Neural progenitor cell (in vitro differentiated cells): ENCODE measurements at regions not wholly inside any gene's neighbourhood (a gene's known extent, or its start where the extent isn't known, plus 50 kb on each side); places are given as distances from the start of the nearest gene placed in this dataset.

Experiments used
- EZH2 ChIP-seq: fragments of 200-600 bp; sonication (generic); IDR thresholded peaks from 2 replicates; pipeline ENCODE4 v1.6.1; 2017; ENCODE audit warnings: antibody characterized with exemption, mild to moderate bottlenecking, moderate library complexity
- EZH2phosphoT487 ChIP-seq: fragments of 200-600 bp; sonication (generic); IDR thresholded peaks from 2 replicates; pipeline ENCODE4 v1.6.1; 2017; ENCODE audit warnings: antibody characterized with exemption
- TF ChIP-seq, protein P1 (sequence below): fragments of 200-600 bp; sonication (generic); IDR thresholded peaks from 2 replicates; pipeline ENCODE4 v1.5.1; 2017; ENCODE audit warnings: antibody characterized with exemption, mild to moderate bottlenecking

DNA sequence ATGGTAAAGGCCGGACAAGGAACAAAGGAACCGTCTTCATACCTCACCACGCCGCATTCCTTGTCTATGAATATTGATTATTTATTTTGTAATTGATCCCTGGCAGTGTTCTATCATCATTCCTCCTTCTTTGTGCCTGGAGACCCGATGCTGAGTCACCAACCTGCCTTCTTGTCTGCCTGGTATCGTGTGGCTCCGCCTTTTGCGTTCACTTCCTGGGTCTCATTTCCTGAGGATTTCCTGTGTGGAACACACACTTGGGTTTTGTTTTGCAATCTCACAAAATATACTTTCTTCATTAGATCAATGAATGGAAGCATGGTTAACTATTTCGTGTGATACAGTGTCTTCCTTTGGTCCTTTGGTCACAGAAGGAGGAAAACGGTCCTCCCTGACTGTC is 95.5 kb upstream of the SNTG2 start:
- TF ChIP-seq, protein P1, sequence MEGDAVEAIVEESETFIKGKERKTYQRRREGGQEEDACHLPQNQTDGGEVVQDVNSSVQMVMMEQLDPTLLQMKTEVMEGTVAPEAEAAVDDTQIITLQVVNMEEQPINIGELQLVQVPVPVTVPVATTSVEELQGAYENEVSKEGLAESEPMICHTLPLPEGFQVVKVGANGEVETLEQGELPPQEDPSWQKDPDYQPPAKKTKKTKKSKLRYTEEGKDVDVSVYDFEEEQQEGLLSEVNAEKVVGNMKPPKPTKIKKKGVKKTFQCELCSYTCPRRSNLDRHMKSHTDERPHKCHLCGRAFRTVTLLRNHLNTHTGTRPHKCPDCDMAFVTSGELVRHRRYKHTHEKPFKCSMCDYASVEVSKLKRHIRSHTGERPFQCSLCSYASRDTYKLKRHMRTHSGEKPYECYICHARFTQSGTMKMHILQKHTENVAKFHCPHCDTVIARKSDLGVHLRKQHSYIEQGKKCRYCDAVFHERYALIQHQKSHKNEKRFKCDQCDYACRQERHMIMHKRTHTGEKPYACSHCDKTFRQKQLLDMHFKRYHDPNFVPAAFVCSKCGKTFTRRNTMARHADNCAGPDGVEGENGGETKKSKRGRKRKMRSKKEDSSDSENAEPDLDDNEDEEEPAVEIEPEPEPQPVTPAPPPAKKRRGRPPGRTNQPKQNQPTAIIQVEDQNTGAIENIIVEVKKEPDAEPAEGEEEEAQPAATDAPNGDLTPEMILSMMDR = no peak
- TF ChIP-seq EZH2phosphoT487 = no peak
- no peak for TF ChIP-seq EZH2
